ENCODE measurements at regions not wholly inside any gene's neighbourhood (a gene's known extent, or its start where the extent isn't known, plus 50 kb on each side); places are given as distances from the start of the nearest gene placed in this dataset.

DNA sequence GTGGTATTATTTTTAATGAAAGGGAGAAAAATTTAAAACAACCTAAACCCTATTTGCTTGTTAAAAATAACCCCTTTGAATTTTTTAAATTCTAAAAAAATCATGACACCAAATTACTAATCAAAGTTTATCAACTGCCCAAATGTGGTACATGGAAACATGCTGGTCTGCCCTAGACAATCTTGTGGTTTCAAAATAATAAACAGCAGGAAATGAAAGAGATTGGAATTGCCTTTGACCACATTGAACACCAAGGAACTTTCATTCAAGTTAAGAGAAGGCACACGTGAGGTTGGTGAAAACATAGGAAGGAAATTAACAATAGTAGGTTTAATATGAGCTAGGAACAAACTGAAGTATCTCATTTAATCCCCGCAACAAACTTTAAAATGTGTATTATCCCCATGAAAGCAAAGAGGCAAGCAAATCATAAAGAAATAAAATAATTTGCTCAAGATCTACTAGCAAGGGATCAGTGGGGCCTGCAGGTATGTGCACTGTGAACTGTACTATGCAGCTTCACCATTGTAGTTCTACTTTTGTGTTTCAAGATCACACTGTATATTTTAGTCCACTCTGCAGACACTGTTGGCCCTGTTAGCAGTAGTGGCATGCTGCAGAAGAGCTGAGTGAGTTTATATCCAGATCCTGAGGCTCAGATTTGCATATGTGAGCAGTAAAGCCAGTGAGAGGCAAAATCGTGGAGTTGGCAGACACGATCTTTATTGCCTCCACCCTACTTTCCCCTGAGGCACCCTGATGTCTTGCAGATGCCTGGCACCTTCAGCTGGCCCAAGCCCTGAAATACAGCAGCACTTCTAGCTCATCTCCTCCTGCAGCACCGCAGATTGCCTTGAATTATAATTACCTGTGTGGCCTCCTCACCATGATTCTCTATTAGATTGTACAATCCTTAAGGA lies 157.8 kb upstream of the TENT5A start:
- H3K27me3 ChIP-seq: no peaks in the 10 kb centered on the region
- H3K4me1 ChIP-seq: no peaks in the 10 kb centered on the region
- no peak for DNase-seq (ENCODE audit: low spot score in 2 of 2)
- no peak overlapping the region for H3K27ac ChIP-seq
- H3K4me3 ChIP-seq: no peak overlapping the region
- no peaks in the 10 kb centered on the region for H3K9me3 ChIP-seq
- intact Hi-C loops (cut with DNase I): no loop called here
- TF ChIP-seq, protein P1, sequence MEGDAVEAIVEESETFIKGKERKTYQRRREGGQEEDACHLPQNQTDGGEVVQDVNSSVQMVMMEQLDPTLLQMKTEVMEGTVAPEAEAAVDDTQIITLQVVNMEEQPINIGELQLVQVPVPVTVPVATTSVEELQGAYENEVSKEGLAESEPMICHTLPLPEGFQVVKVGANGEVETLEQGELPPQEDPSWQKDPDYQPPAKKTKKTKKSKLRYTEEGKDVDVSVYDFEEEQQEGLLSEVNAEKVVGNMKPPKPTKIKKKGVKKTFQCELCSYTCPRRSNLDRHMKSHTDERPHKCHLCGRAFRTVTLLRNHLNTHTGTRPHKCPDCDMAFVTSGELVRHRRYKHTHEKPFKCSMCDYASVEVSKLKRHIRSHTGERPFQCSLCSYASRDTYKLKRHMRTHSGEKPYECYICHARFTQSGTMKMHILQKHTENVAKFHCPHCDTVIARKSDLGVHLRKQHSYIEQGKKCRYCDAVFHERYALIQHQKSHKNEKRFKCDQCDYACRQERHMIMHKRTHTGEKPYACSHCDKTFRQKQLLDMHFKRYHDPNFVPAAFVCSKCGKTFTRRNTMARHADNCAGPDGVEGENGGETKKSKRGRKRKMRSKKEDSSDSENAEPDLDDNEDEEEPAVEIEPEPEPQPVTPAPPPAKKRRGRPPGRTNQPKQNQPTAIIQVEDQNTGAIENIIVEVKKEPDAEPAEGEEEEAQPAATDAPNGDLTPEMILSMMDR (IDR thresholded peaks at IDR 0.05): no peak
- H3K36me3 ChIP-seq: no peaks in the 10 kb centered on the region

DNA sequence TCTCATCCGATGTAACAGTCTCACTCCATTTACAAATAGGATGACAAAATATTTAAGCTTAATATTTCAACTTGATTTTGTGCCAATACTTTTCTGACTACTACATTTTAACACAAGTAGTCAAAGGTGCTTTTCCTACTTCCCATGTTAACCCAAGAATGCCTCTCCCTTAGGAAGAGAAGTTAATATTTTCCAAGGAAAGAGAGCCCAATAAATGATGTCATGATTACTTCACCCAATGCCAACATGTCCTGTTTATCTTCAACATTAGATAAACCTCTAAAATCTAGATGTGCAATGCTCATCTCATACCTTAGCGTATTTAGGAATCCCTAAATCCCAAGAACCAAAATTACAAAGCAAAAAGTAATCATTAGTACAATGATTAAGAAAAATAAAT lies 156.7 kb upstream of the TENT5A start:
- TF ChIP-seq, protein P1 (IDR thresholded peaks at IDR 0.05): no peak
- H3K36me3 ChIP-seq: no peaks in the 10 kb centered on the region
- no peaks in the 10 kb centered on the region for H3K9me3 ChIP-seq
- no peaks in the 10 kb centered on the region for H3K4me1 ChIP-seq
- no peaks in the 10 kb centered on the region for H3K27me3 ChIP-seq
- no peak overlapping the region for H3K27ac ChIP-seq
- H3K4me3 ChIP-seq: no peak overlapping the region
- DNase-seq (ENCODE audit: low spot score in 2 of 2): no peak
- intact Hi-C loops (cut with DNase I): no loop called here

- TF ChIP-seq, protein P1 (IDR thresholded peaks at IDR 0.05): no peak
- intact Hi-C loops (cut with DNase I): no loop called here
- Histone ChIP-seq H3K9me3 (no peaks in the 10 kb centered on the region), H3K4me1 (no peaks in the 10 kb centered on the region), H3K36me3 (no peaks in the 10 kb centered on the region), H3K27ac (no peak overlapping the region), H3K4me3 (no peak overlapping the region), H3K27me3 (no peaks in the 10 kb centered on the region)
- DNase-seq (ENCODE audit: low spot score in 2 of 2): no peak
Measured at GRCh38 chr6:81906709-81907204, 154.3 kb upstream of the TENT5A start.

GRCh38 chr6:81906041-81906440 lies 153.6 kb upstream of the TENT5A start:
- peaks cover 0 to 1% of the 10 kb centered on the region in 2 donors for H3K4me1 ChIP-seq
- no peak for DNase-seq (ENCODE audit: low spot score in 2 of 2)
- H3K36me3 ChIP-seq: no peaks in the 10 kb centered on the region
- intact Hi-C loops (cut with DNase I): no loop called here
- TF ChIP-seq, protein P1 (IDR thresholded peaks at IDR 0.05): no peak
- no peaks in the 10 kb centered on the region for H3K9me3 ChIP-seq
- no peak overlapping the region for H3K27ac ChIP-seq
- H3K27me3 ChIP-seq: no peaks in the 10 kb centered on the region
- no peak overlapping the region for H3K4me3 ChIP-seq

DNA sequence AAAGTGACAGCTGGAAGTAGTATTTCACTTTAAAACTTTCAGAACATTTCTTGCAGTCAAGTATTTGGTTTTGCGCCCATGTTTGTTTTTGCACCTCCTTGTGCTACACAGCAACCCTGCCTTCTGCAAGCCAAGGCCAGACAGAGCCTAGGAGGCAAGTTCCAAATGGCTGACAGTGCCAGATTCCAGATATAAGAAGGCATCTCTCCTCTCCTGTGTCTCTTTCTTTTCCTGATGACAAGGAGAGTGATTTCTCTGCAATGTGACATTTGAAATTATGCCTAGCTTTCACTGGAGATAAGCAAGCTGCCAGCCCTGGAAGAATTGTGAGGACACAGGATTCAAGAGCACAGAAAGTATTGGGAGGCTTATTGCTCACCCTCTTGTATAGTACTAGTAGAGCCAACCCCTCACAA lies 149.1 kb upstream of the TENT5A start:
- Histone ChIP-seq H3K4me1 (peaks cover 6 to 8% of the 10 kb centered on the region in 2 donors), H3K9me3 (no peaks in the 10 kb centered on the region), H3K27ac (peak overlapping the region in 1 of 2 donors; percentile 35), H3K27me3 (no peaks in the 10 kb centered on the region), H3K36me3 (no peaks in the 10 kb centered on the region), H3K4me3 (no peak overlapping the region)
- TF ChIP-seq, protein P1 (IDR thresholded peaks at IDR 0.05): no peak
- DNase-seq (ENCODE audit: low spot score in 2 of 2): no peak
- intact Hi-C loops (cut with DNase I): no loop called here
